OCI-LY3 (cell line): ENCODE measurements at regions not wholly inside any gene's neighbourhood (a gene's known extent, or its start where the extent isn't known, plus 50 kb on each side); places are given as distances from the start of the nearest gene placed in this dataset.
"Not testable (repeated sequence)": the region's sequence is repeated elsewhere in the genome, so short reads cannot be mapped to it uniquely, and the experiment has no call there.

ENCODE experiments used
- H2AFZ ChIP-seq: fragments of 200-600, 300-600 bp; shearing (Covaris generic); 2 replicates; pipeline ENCODE4 v1.6.0; 2014; ENCODE audit warnings: antibody characterized with exemption, low read depth, low read length
- H3K27ac ChIP-seq: fragments of 200-600, 300-600 bp; sonication (generic); 2 replicates; pipeline ENCODE4 v1.5.1; 2014; ENCODE audit warnings: mild to moderate bottlenecking, low read length, moderate library complexity, mixed read lengths
- H3K27me3 ChIP-seq: fragments of 200-600, 300-600 bp; sonication (generic); 2 replicates; pipeline ENCODE4 v1.6.1; 2014; ENCODE audit warnings: low read depth, low read length, mixed read lengths
- H3K36me3 ChIP-seq: fragments of 200-600, 300-600 bp; sonication (generic); replicated peaks from 2 replicates; pipeline ENCODE3; 2014; ENCODE audit warnings: low read depth, low read length, mixed read lengths
- H3K4me1 ChIP-seq: fragments of 300-600, 200-600 bp; sonication (generic); 2 replicates; pipeline ENCODE4 v1.6.1; 2014; ENCODE audit warnings: low read length, mixed read lengths
- H3K4me2 ChIP-seq: fragments of 200-600, 300-600 bp; sonication (generic); 2 replicates; pipeline ENCODE4 v1.6.1; 2014; ENCODE audit warnings: low read length, mixed read lengths
- H3K4me3 ChIP-seq: fragments of 300-600, 200-600 bp; sonication (generic); 2 replicates; pipeline ENCODE4 v1.5.1; 2014; ENCODE audit warnings: antibody characterized with exemption, mild to moderate bottlenecking, low read length, moderate library complexity
- H3K79me2 ChIP-seq: fragments of 300-600, 200-600 bp; shearing (Covaris generic); 2 replicates; pipeline ENCODE4 v1.6.1; 2014; ENCODE audit warnings: mild to moderate bottlenecking, low read length, mixed read lengths
- H3K9ac ChIP-seq: fragments of 300-600, 200-600 bp; shearing (Covaris generic); 2 replicates; pipeline ENCODE4 v1.6.0; 2014; ENCODE audit warnings: mild to moderate bottlenecking, low read length, moderate library complexity
- H3K9me3 ChIP-seq: fragments of 200-600, 300-600 bp; shearing (Covaris generic); 2 replicates; pipeline ENCODE4 v1.6.1; 2014; ENCODE audit warnings: low read length, mixed read lengths; ENCODE audit not compliant: insufficient read depth
- H4K20me1 ChIP-seq: fragments of 200-600, 300-600 bp; sonication (generic); 2 replicates; pipeline ENCODE4 v1.6.1; 2016; ENCODE audit warnings: low read length, mixed read lengths; ENCODE audit not compliant: insufficient read depth
- CTCF ChIP-seq: fragments of 200-600, 300-600 bp; sonication (generic); IDR thresholded peaks from 2 replicates; pipeline ENCODE4 v1.5.1; 2014; ENCODE audit warnings: antibody characterized with exemption, low read length, low read depth
- EZH2phosphoT487 ChIP-seq: fragments of 200-600 bp; shearing (Covaris generic); IDR thresholded peaks from 2 replicates; pipeline ENCODE4 v1.6.1; 2018; ENCODE audit warnings: antibody characterized with exemption, mixed run types, low read depth

- Histone ChIP-seq H3K36me3 (no peaks in the 10 kb centered on the region), H3K4me3 (no peak overlapping the region), H3K4me1 (0 out of 2 replicates have a peak, but pooled peaks cover 4% of the 10 kb centered on the region), H2AFZ (no peak overlapping the region), H3K27me3 (0 out of 2 replicates have a peak, but pooled peaks cover 3% of the 10 kb centered on the region), H3K79me2 (no peaks in the 10 kb centered on the region), H4K20me1 (no peaks in the 10 kb centered on the region), H3K4me2 (no peak overlapping the region), H3K9ac (no peak overlapping the region), H3K9me3 (no peaks in the 10 kb centered on the region), H3K27ac (no peak overlapping the region)
- no peak for TF ChIP-seq CTCF
- no peak for TF ChIP-seq EZH2phosphoT487
These were observed 196.1 kb upstream of the THRB start for GRCh38 chr3:24690777-24691176.

GRCh38 chr3:24699078-24699477, 204.4 kb upstream of the THRB start:
- not testable (repeated sequence) for H3K27ac ChIP-seq, H3K4me1 ChIP-seq, H3K4me3 ChIP-seq, H3K9me3 ChIP-seq, H2AFZ ChIP-seq, H3K9ac ChIP-seq, H3K79me2 ChIP-seq, H3K27me3 ChIP-seq, H3K36me3 ChIP-seq, H4K20me1 ChIP-seq, H3K4me2 ChIP-seq

- Histone ChIP-seq H4K20me1 (no peaks in the 10 kb centered on the region), H3K36me3 (no peaks in the 10 kb centered on the region), H3K9me3 (no peaks in the 10 kb centered on the region), H3K4me2 (no peak overlapping the region), H3K4me3 (no peak overlapping the region), H3K9ac (no peak overlapping the region), H3K27ac (no peak overlapping the region), H3K79me2 (no peaks in the 10 kb centered on the region), H3K27me3 (peaks cover 4% of the 10 kb centered on the region; the same call in 1 of the 2 replicates), H3K4me1 (no peaks in the 10 kb centered on the region), H2AFZ (no peak overlapping the region)
- TF ChIP-seq EZH2phosphoT487 (no peak), CTCF (no peak)
These were observed 209.8 kb upstream of the THRB start for GRCh38 chr3:24704496-24704895.

GRCh38 chr3:24707936-24708335, 213.3 kb upstream of the THRB start:
- no peaks in the 10 kb centered on the region for H3K4me1 ChIP-seq
- no peaks in the 10 kb centered on the region for H3K79me2 ChIP-seq
- no peaks in the 10 kb centered on the region for H3K9me3 ChIP-seq
- no peak overlapping the region for H2AFZ ChIP-seq
- no peaks in the 10 kb centered on the region for H3K36me3 ChIP-seq
- no peak overlapping the region for H3K4me2 ChIP-seq
- TF ChIP-seq CTCF, result no peak
- TF ChIP-seq EZH2phosphoT487, result no peak
- no peaks in the 10 kb centered on the region for H4K20me1 ChIP-seq
- H3K9ac ChIP-seq, result no peak overlapping the region
- no peak overlapping the region for H3K27ac ChIP-seq
- no peak overlapping the region for H3K4me3 ChIP-seq
- H3K27me3 ChIP-seq, result peaks cover 4% of the 10 kb centered on the region; the same call in 1 of the 2 replicates

GRCh38 chr3:24709956-24710355, 215.3 kb upstream of the THRB start:
- no peak overlapping the region for H3K4me3 ChIP-seq
- H3K4me1 ChIP-seq, result no peaks in the 10 kb centered on the region
- TF ChIP-seq EZH2phosphoT487 (no peak), CTCF (no peak)
- no peak overlapping the region for H2AFZ ChIP-seq
- no peaks in the 10 kb centered on the region for H3K79me2 ChIP-seq
- no peak overlapping the region for H3K27ac ChIP-seq
- no peak overlapping the region for H3K4me2 ChIP-seq
- no peaks in the 10 kb centered on the region for H4K20me1 ChIP-seq
- no peaks in the 10 kb centered on the region for H3K9me3 ChIP-seq
- peaks cover 4% of the 10 kb centered on the region; the same call in 1 of the 2 replicates for H3K27me3 ChIP-seq
- no peaks in the 10 kb centered on the region for H3K36me3 ChIP-seq
- no peak overlapping the region for H3K9ac ChIP-seq
